Liver (tissue), 8 donors: ENCODE measurements at regions not wholly inside any gene's neighbourhood (a gene's known extent, or its start where the extent isn't known, plus 50 kb on each side); places are given as distances from the start of the nearest gene placed in this dataset.

Experiments used
- DNase-seq: peaks from one replicate; pipeline ENCODE4 v3.0.0-alpha.2; 2017; ENCODE audit warnings: low spot score
- H3K27ac ChIP-seq, 2 donors: one replicate each; pipeline ENCODE4 v1.7.0; 2013; ENCODE audit warnings: inconsistent platforms in 2 of 2, low read length in 2 of 2, control low read depth in 1 of 2, low read depth in 1 of 2, mild to moderate bottlenecking in 1 of 2
- H3K27me3 ChIP-seq, 4 donors: one replicate each; pipeline versions ENCODE4 v1.6.1 to v1.7.0; 2013; ENCODE audit warnings: low read length in 3 of 4, inconsistent platforms in 1 of 4, mild to moderate bottlenecking in 1 of 4, moderate library complexity in 1 of 4; ENCODE audit not compliant: control insufficient read depth in 4 of 4, insufficient read depth in 4 of 4
- H3K36me3 ChIP-seq, 4 donors: one replicate each; pipeline versions ENCODE4 v1.6.1 to v1.7.0; 2013; ENCODE audit warnings: low read length in 3 of 4, mild to moderate bottlenecking in 3 of 4, low read depth in 1 of 4, moderate library complexity in 1 of 4; ENCODE audit not compliant: control insufficient read depth in 4 of 4, insufficient read depth in 3 of 4
- H3K4me1 ChIP-seq, 4 donors: one replicate each; pipeline versions ENCODE4 v1.6.1 to v1.7.0; 2013; ENCODE audit warnings: low read length in 3 of 4, mild to moderate bottlenecking in 3 of 4, moderate library complexity in 1 of 4; ENCODE audit not compliant: control insufficient read depth in 4 of 4, insufficient read depth in 4 of 4
- H3K4me3 ChIP-seq, 3 donors: one replicate each; pipeline versions ENCODE4 v1.6.1 to v1.7.0; 2013; ENCODE audit warnings: low read length in 3 of 3, control low read depth in 1 of 3, low read depth in 1 of 3, mild to moderate bottlenecking in 1 of 3
- H3K9ac ChIP-seq, 2 donors: one replicate each; pipeline ENCODE4 v1.7.0; 2013; ENCODE audit warnings: low read length in 2 of 2, mild to moderate bottlenecking in 2 of 2, moderate library complexity in 2 of 2, control low read depth in 1 of 2, low read depth in 1 of 2
- H3K9me3 ChIP-seq, 4 donors: one replicate each; pipeline versions ENCODE4 v1.6.1 to v1.7.0; 2013; ENCODE audit warnings: low read length in 3 of 4; ENCODE audit not compliant: control insufficient read depth in 4 of 4
- ATF3 ChIP-seq: IDR thresholded peaks from 2 replicates; pipeline ENCODE4 v1.6.1; 2016; ENCODE audit warnings: antibody characterized with exemption
- CTCF ChIP-seq: fragments of 150-350 bp; IDR thresholded peaks from 2 replicates; pipeline ENCODE4 v1.5.1; 2017; ENCODE audit warnings: improper control_type of control experiment, low read depth, low read length; ENCODE audit not compliant: missing input control
- EGR1 ChIP-seq, 2 donors: IDR thresholded peaks; 2 replicates each; pipeline ENCODE4 v1.6.1; 2016 to 2018; ENCODE audit warnings: antibody characterized with exemption in 2 of 2, low read depth in 2 of 2
- FOXA1 ChIP-seq: IDR thresholded peaks from 2 replicates; pipeline ENCODE4 v1.6.1; 2016; ENCODE audit warnings: antibody characterized with exemption
- FOXA2 ChIP-seq: IDR thresholded peaks from 2 replicates; pipeline ENCODE4 v1.6.1; 2016; ENCODE audit warnings: antibody characterized with exemption
- GABPA ChIP-seq, 2 donors: IDR thresholded peaks in 1 of 2; conservative IDR thresholded peaks in 1 of 2; 2 replicates each; pipeline ENCODE4 v1.6.1; 2016; ENCODE audit warnings: antibody characterized with exemption in 2 of 2, mild to moderate bottlenecking in 1 of 2, moderate library complexity in 1 of 2
- HNF4G ChIP-seq: IDR thresholded peaks from 2 replicates; pipeline ENCODE4 v1.6.1; 2016; ENCODE audit warnings: antibody characterized with exemption
- JUND ChIP-seq, 2 donors: IDR thresholded peaks; 2 replicates each; pipeline ENCODE4 v1.6.1; 2016; ENCODE audit warnings: antibody characterized with exemption in 2 of 2
- MAX ChIP-seq: IDR thresholded peaks from 2 replicates; pipeline ENCODE4 v1.6.1; 2016; ENCODE audit warnings: antibody characterized with exemption
- NR2F2 ChIP-seq: IDR thresholded peaks from 2 replicates; pipeline ENCODE4 v1.6.1; 2016; ENCODE audit warnings: antibody characterized with exemption
- RAD21 ChIP-seq, 2 donors: IDR thresholded peaks; 2 replicates each; pipeline ENCODE4 v1.6.1; 2016; ENCODE audit warnings: antibody characterized with exemption in 2 of 2, mild to moderate bottlenecking in 2 of 2
- RXRA ChIP-seq, 2 donors: IDR thresholded peaks; 2 replicates each; pipeline ENCODE4 v1.6.1; 2017 to 2018; ENCODE audit warnings: antibody characterized with exemption in 2 of 2, mild to moderate bottlenecking in 1 of 2
- SP1 ChIP-seq: IDR thresholded peaks from 2 replicates; pipeline ENCODE4 v1.6.1; 2018; ENCODE audit warnings: antibody characterized with exemption, mild to moderate bottlenecking
- TAF1 ChIP-seq: conservative IDR thresholded peaks from 2 replicates; pipeline ENCODE4 v1.6.1; 2016; ENCODE audit warnings: antibody characterized with exemption, mild to moderate bottlenecking
- YY1 ChIP-seq: IDR thresholded peaks from 2 replicates; pipeline ENCODE4 v1.6.1; 2016; ENCODE audit warnings: antibody characterized with exemption, mild to moderate bottlenecking
- ZBTB33 ChIP-seq: IDR thresholded peaks from 2 replicates; pipeline ENCODE4 v1.6.1; 2016; ENCODE audit warnings: antibody characterized with exemption
- WGBS: extraction: QIAGEN DNeasy Blood & Tissue Kit; methylation state at CpG from one replicate; pipeline ENCODE4 v1.1.7; 2013; 5-methylcytosine and 5-hydroxymethylcytosine counted together
- donor health status: healthy.
- donor health status: healthy.
- donor health status: healthy.
- donor health status: healthy.
- donor health status: healthy.

GRCh38 chrY:21138056-21138758 is 372.9 kb upstream of the RBMY1B start:
- Histone ChIP-seq H3K9me3 (no peaks in the 10 kb centered on the region), H3K27ac (no peak overlapping the region), H3K9ac (no peak overlapping the region), H3K4me1 (no peaks in the 10 kb centered on the region), H3K27me3 (no peaks in the 10 kb centered on the region), H3K36me3 (no peaks in the 10 kb centered on the region), H3K4me3 (no peak overlapping the region)
- TF ChIP-seq HNF4G, result no peak
- TF ChIP-seq GABPA (IDR thresholded peaks at IDR 0.05 in 1 of 2, conservative IDR thresholded peaks at IDR 0.05 in 1 of 2), result no peak
- no peak for TF ChIP-seq YY1
- no peak for TF ChIP-seq EGR1 (IDR thresholded peaks at IDR 0.05; ENCODE audit: low read depth in 2 of 2)
- no peak for TF ChIP-seq FOXA1
- no peak for TF ChIP-seq JUND (IDR thresholded peaks at IDR 0.05)
- TF ChIP-seq ATF3, result no peak
- TF ChIP-seq CTCF, result no peak
- 66% methylated on average over 1 of the region's 1 CpG for WGBS
- no peak for DNase-seq

- no peak for DNase-seq
- H3K9me3 ChIP-seq, result no peaks in the 10 kb centered on the region
- H3K4me1 ChIP-seq, result no peaks in the 10 kb centered on the region
- TF ChIP-seq SP1, result no peak
- TF ChIP-seq MAX, result no peak
- H3K36me3 ChIP-seq, result no peaks in the 10 kb centered on the region
- H3K9ac ChIP-seq, result no peak overlapping the region
- 91% methylated on average over 1 of the region's 1 CpG for WGBS
- H3K4me3 ChIP-seq, result no peak overlapping the region
- no peak overlapping the region for H3K27ac ChIP-seq
- no peaks in the 10 kb centered on the region for H3K27me3 ChIP-seq
Observed at GRCh38 chrY:21146331-21146730, 364.8 kb upstream of the RBMY1B start.

- no peak for DNase-seq
- Histone ChIP-seq H3K36me3 (no peaks in the 10 kb centered on the region), H3K9ac (no peak overlapping the region), H3K4me1 (no peaks in the 10 kb centered on the region), H3K27ac (no peak overlapping the region), H3K27me3 (no peaks in the 10 kb centered on the region), H3K4me3 (no peak overlapping the region), H3K9me3 (peaks cover 0 to 5% (median 0%) of the 10 kb centered on the region in 4 donors)
- TF ChIP-seq NR2F2, result no peak
- no peak for TF ChIP-seq FOXA1
- TF ChIP-seq FOXA2, result no peak
- TF ChIP-seq YY1, result no peak
- TF ChIP-seq RAD21 (IDR thresholded peaks at IDR 0.05), result no peak
- no peak for TF ChIP-seq ZBTB33
- no peak for TF ChIP-seq MAX
- no peak for TF ChIP-seq ATF3
- TF ChIP-seq TAF1, result no peak
- no peak for TF ChIP-seq RXRA (IDR thresholded peaks at IDR 0.05)
- no peak for TF ChIP-seq SP1
- TF ChIP-seq CTCF, result no peak
- no peak for TF ChIP-seq HNF4G
- TF ChIP-seq JUND (IDR thresholded peaks at IDR 0.05), result no peak
- no peak for TF ChIP-seq GABPA (IDR thresholded peaks at IDR 0.05 in 1 of 2, conservative IDR thresholded peaks at IDR 0.05 in 1 of 2)
Observed at GRCh38 chrY:21149971-21150370, 361.2 kb upstream of the RBMY1B start.
